ENCODE measurements at regions not wholly inside any gene's neighbourhood (a gene's known extent, or its start where the extent isn't known, plus 50 kb on each side); places are given as distances from the start of the nearest gene placed in this dataset.

- Histone ChIP-seq H3K27ac (ENCODE audit: low read length) (no peak overlapping the region), H3K4me3 (ENCODE audit: low read depth in 1 of 2, low read length in 2 of 2) (no peak overlapping the region)
Observed at GRCh38 chr22:42217752-42218280, 52.6 kb downstream of the TCF20 start.

GRCh38 chr22:42217019-42217751, 53.3 kb downstream of the TCF20 start:
- Histone ChIP-seq H3K27ac (ENCODE audit: low read length) (no peak overlapping the region), H3K4me1 (ENCODE audit: control insufficient read depth in 1 of 2, insufficient read depth in 2 of 2, low read length in 2 of 2) (peaks cover 0 to 11% of the 10 kb centered on the region in 2 donors), H3K36me3 (ENCODE audit: control insufficient read depth in 1 of 2, insufficient read depth in 2 of 2, low read length in 2 of 2) (peaks cover 26 to 28% of the 10 kb centered on the region in 2 donors), H3K27me3 (ENCODE audit: low read depth, low read length) (no peaks in the 10 kb centered on the region), H3K9me3 (ENCODE audit: control insufficient read depth in 1 of 2, low read length in 2 of 2) (no peaks in the 10 kb centered on the region), H3K4me3 (ENCODE audit: low read depth in 1 of 2, low read length in 2 of 2) (no peak overlapping the region)

More at GRCh38 chr22:42217752-42218280, 52.6 kb downstream of the TCF20 start:
- Histone ChIP-seq H3K36me3 (ENCODE audit: control insufficient read depth in 1 of 2, insufficient read depth in 2 of 2, low read length in 2 of 2) (peaks cover 19 to 22% of the 10 kb centered on the region in 2 donors), H3K27me3 (ENCODE audit: low read depth, low read length) (no peaks in the 10 kb centered on the region), H3K9me3 (ENCODE audit: control insufficient read depth in 1 of 2, low read length in 2 of 2) (no peaks in the 10 kb centered on the region), H3K4me1 (ENCODE audit: control insufficient read depth in 1 of 2, insufficient read depth in 2 of 2, low read length in 2 of 2) (peaks cover 0 to 11% of the 10 kb centered on the region in 2 donors)

- no peak overlapping the region for H3K4me3 ChIP-seq (ENCODE audit: low read depth in 1 of 2, low read length in 2 of 2)
- no peaks in the 10 kb centered on the region for H3K27me3 ChIP-seq (ENCODE audit: low read depth, low read length)
- no peak overlapping the region for H3K27ac ChIP-seq (ENCODE audit: low read length)
- H3K9me3 ChIP-seq (ENCODE audit: control insufficient read depth in 1 of 2, low read length in 2 of 2): no peaks in the 10 kb centered on the region
- peaks cover 0 to 11% of the 10 kb centered on the region in 2 donors for H3K4me1 ChIP-seq (ENCODE audit: control insufficient read depth in 1 of 2, insufficient read depth in 2 of 2, low read length in 2 of 2)
- peaks cover 38 to 44% of the 10 kb centered on the region in 2 donors for H3K36me3 ChIP-seq (ENCODE audit: control insufficient read depth in 1 of 2, insufficient read depth in 2 of 2, low read length in 2 of 2)
Observed at GRCh38 chr22:42214633-42215415, 55.6 kb downstream of the TCF20 start.

- H3K4me1 ChIP-seq (ENCODE audit: control insufficient read depth in 1 of 2, insufficient read depth in 2 of 2, low read length in 2 of 2): peaks cover 0 to 3% of the 10 kb centered on the region in 2 donors
- H3K27me3 ChIP-seq (ENCODE audit: low read depth, low read length): no peaks in the 10 kb centered on the region
- peaks cover 29 to 31% of the 10 kb centered on the region in 2 donors for H3K36me3 ChIP-seq (ENCODE audit: control insufficient read depth in 1 of 2, insufficient read depth in 2 of 2, low read length in 2 of 2)
- no peak overlapping the region for H3K4me3 ChIP-seq (ENCODE audit: low read depth in 1 of 2, low read length in 2 of 2)
- H3K27ac ChIP-seq (ENCODE audit: low read length): no peak overlapping the region
- H3K9me3 ChIP-seq (ENCODE audit: control insufficient read depth in 1 of 2, low read length in 2 of 2): no peaks in the 10 kb centered on the region
Observed at GRCh38 chr22:42208362-42208761, 62.1 kb downstream of the TCF20 start.

GRCh38 chr22:42207918-42208317, 62.5 kb downstream of the TCF20 start:
- Histone ChIP-seq H3K4me1 (ENCODE audit: control insufficient read depth in 1 of 2, insufficient read depth in 2 of 2, low read length in 2 of 2) (peaks cover 0 to 3% of the 10 kb centered on the region in 2 donors), H3K36me3 (ENCODE audit: control insufficient read depth in 1 of 2, insufficient read depth in 2 of 2, low read length in 2 of 2) (peaks cover 25 to 27% of the 10 kb centered on the region in 2 donors), H3K4me3 (ENCODE audit: low read depth in 1 of 2, low read length in 2 of 2) (no peak overlapping the region), H3K27me3 (ENCODE audit: low read depth, low read length) (no peaks in the 10 kb centered on the region), H3K27ac (ENCODE audit: low read length) (no peak overlapping the region), H3K9me3 (ENCODE audit: control insufficient read depth in 1 of 2, low read length in 2 of 2) (no peaks in the 10 kb centered on the region)

- H3K4me3 ChIP-seq (ENCODE audit: low read depth in 1 of 2, low read length in 2 of 2): no peak overlapping the region
- peaks cover 0 to 5% of the 10 kb centered on the region in 2 donors for H3K36me3 ChIP-seq (ENCODE audit: control insufficient read depth in 1 of 2, insufficient read depth in 2 of 2, low read length in 2 of 2)
Observed at GRCh38 chr22:42203609-42204008, 66.8 kb downstream of the TCF20 start.

GRCh38 chr22:42202669-42203068, 67.8 kb downstream of the TCF20 start:
- Histone ChIP-seq H3K4me1 (ENCODE audit: control insufficient read depth in 1 of 2, insufficient read depth in 2 of 2, low read length in 2 of 2) (no peaks in the 10 kb centered on the region), H3K9me3 (ENCODE audit: control insufficient read depth in 1 of 2, low read length in 2 of 2) (no peaks in the 10 kb centered on the region), H3K27me3 (ENCODE audit: low read depth, low read length) (no peaks in the 10 kb centered on the region), H3K4me3 (ENCODE audit: low read depth in 1 of 2, low read length in 2 of 2) (no peak overlapping the region), H3K27ac (ENCODE audit: low read length) (no peak overlapping the region), H3K36me3 (ENCODE audit: control insufficient read depth in 1 of 2, insufficient read depth in 2 of 2, low read length in 2 of 2) (peaks cover 0 to 5% of the 10 kb centered on the region in 2 donors)

More at GRCh38 chr22:42203609-42204008, 66.8 kb downstream of the TCF20 start:
- peaks cover 0 to 3% of the 10 kb centered on the region in 2 donors for H3K4me1 ChIP-seq (ENCODE audit: control insufficient read depth in 1 of 2, insufficient read depth in 2 of 2, low read length in 2 of 2)
- no peak overlapping the region for H3K27ac ChIP-seq (ENCODE audit: low read length)
- no peaks in the 10 kb centered on the region for H3K9me3 ChIP-seq (ENCODE audit: control insufficient read depth in 1 of 2, low read length in 2 of 2)
- H3K27me3 ChIP-seq (ENCODE audit: low read depth, low read length): no peaks in the 10 kb centered on the region

- H3K36me3 ChIP-seq (ENCODE audit: control insufficient read depth in 1 of 2, insufficient read depth in 2 of 2, low read length in 2 of 2): peaks cover 0 to 5% of the 10 kb centered on the region in 2 donors
- H3K4me1 ChIP-seq (ENCODE audit: control insufficient read depth in 1 of 2, insufficient read depth in 2 of 2, low read length in 2 of 2): no peaks in the 10 kb centered on the region
- no peak overlapping the region for H3K27ac ChIP-seq (ENCODE audit: low read length)
- no peaks in the 10 kb centered on the region for H3K9me3 ChIP-seq (ENCODE audit: control insufficient read depth in 1 of 2, low read length in 2 of 2)
- H3K27me3 ChIP-seq (ENCODE audit: low read depth, low read length): no peaks in the 10 kb centered on the region
- H3K4me3 ChIP-seq (ENCODE audit: low read depth in 1 of 2, low read length in 2 of 2): no peak overlapping the region
Observed at GRCh38 chr22:42202048-42202447, 68.4 kb downstream of the TCF20 start.

GRCh38 chr22:42199025-42199424, 68.4 kb upstream of the CYP2D6 start:
- Histone ChIP-seq H3K36me3 (ENCODE audit: control insufficient read depth in 1 of 2, insufficient read depth in 2 of 2, low read length in 2 of 2) (no peaks in the 10 kb centered on the region), H3K9me3 (ENCODE audit: control insufficient read depth in 1 of 2, low read length in 2 of 2) (no peaks in the 10 kb centered on the region), H3K4me3 (ENCODE audit: low read depth in 1 of 2, low read length in 2 of 2) (no peak overlapping the region), H3K4me1 (ENCODE audit: control insufficient read depth in 1 of 2, insufficient read depth in 2 of 2, low read length in 2 of 2) (no peaks in the 10 kb centered on the region), H3K27me3 (ENCODE audit: low read depth, low read length) (no peaks in the 10 kb centered on the region), H3K27ac (ENCODE audit: low read length) (no peak overlapping the region)

- Histone ChIP-seq H3K4me3 (ENCODE audit: low read depth in 1 of 2, low read length in 2 of 2) (no peak overlapping the region), H3K4me1 (ENCODE audit: control insufficient read depth in 1 of 2, insufficient read depth in 2 of 2, low read length in 2 of 2) (no peaks in the 10 kb centered on the region), H3K27ac (ENCODE audit: low read length) (no peak overlapping the region), H3K36me3 (ENCODE audit: control insufficient read depth in 1 of 2, insufficient read depth in 2 of 2, low read length in 2 of 2) (no peaks in the 10 kb centered on the region), H3K9me3 (ENCODE audit: control insufficient read depth in 1 of 2, low read length in 2 of 2) (no peaks in the 10 kb centered on the region), H3K27me3 (ENCODE audit: low read depth, low read length) (no peaks in the 10 kb centered on the region)
Observed at GRCh38 chr22:42198226-42198625, 67.6 kb upstream of the CYP2D6 start.

- no peaks in the 10 kb centered on the region for H3K36me3 ChIP-seq (ENCODE audit: control insufficient read depth in 1 of 2, insufficient read depth in 2 of 2, low read length in 2 of 2)
- H3K4me1 ChIP-seq (ENCODE audit: control insufficient read depth in 1 of 2, insufficient read depth in 2 of 2, low read length in 2 of 2): no peaks in the 10 kb centered on the region
- H3K27me3 ChIP-seq (ENCODE audit: low read depth, low read length): no peaks in the 10 kb centered on the region
- H3K27ac ChIP-seq (ENCODE audit: low read length): no peak overlapping the region
- H3K9me3 ChIP-seq (ENCODE audit: control insufficient read depth in 1 of 2, low read length in 2 of 2): no peaks in the 10 kb centered on the region
- no peak overlapping the region for H3K4me3 ChIP-seq (ENCODE audit: low read depth in 1 of 2, low read length in 2 of 2)
Observed at GRCh38 chr22:42196454-42196853, 65.8 kb upstream of the CYP2D6 start.
